ENCODE measurements at regions not wholly inside any gene's neighbourhood (a gene's known extent, or its start where the extent isn't known, plus 50 kb on each side); places are given as distances from the start of the nearest gene placed in this dataset.

- TF ChIP-seq EZH2phosphoT487 (IDR thresholded peaks at IDR 0.05; ENCODE audit: borderline replicate concordance, low read depth) (no peak), PBX3 (IDR thresholded peaks at IDR 0.05) (no peak), CTCF (IDR thresholded peaks at IDR 0.05) (no peak)
These were observed 264.2 kb downstream of the BMP4 start for GRCh38 chr14:53692451-53692850.
